GM12878 (cell line): ENCODE measurements at regions not wholly inside any gene's neighbourhood (a gene's known extent, or its start where the extent isn't known, plus 50 kb on each side); places are given as distances from the start of the nearest gene placed in this dataset.

ENCODE experiments used
- HCFC1 ChIP-seq: fragments of 150-350 bp; IDR thresholded peaks from 2 replicates; pipeline ENCODE4 v1.6.1; 2014; ENCODE audit warnings: low read length
- SIN3A ChIP-seq: IDR thresholded peaks from 2 replicates; pipeline ENCODE4 v1.6.1; 2012; ENCODE audit warnings: low read depth, low read length, improper control_type of control experiment
- TF ChIP-seq, protein P1 (sequence below), 3 experiments: IDR thresholded peaks in 2 of 3; conservative IDR thresholded peaks in 1 of 3; 2 replicates each; pipeline ENCODE4 v1.5.1; 2011; ENCODE audit warnings: low read depth in 3 of 3, low read length in 3 of 3, mild to moderate bottlenecking in 3 of 3, control low read depth in 2 of 3, moderate library complexity in 2 of 3, inconsistent platforms in 1 of 3, mixed read lengths in 1 of 3; ENCODE audit not compliant: control insufficient read depth in 2 of 3, insufficient read depth in 1 of 3; ENCODE audit errors: extremely low read depth in 1 of 3

- TF ChIP-seq HCFC1 = no peak
- TF ChIP-seq, protein P1, sequence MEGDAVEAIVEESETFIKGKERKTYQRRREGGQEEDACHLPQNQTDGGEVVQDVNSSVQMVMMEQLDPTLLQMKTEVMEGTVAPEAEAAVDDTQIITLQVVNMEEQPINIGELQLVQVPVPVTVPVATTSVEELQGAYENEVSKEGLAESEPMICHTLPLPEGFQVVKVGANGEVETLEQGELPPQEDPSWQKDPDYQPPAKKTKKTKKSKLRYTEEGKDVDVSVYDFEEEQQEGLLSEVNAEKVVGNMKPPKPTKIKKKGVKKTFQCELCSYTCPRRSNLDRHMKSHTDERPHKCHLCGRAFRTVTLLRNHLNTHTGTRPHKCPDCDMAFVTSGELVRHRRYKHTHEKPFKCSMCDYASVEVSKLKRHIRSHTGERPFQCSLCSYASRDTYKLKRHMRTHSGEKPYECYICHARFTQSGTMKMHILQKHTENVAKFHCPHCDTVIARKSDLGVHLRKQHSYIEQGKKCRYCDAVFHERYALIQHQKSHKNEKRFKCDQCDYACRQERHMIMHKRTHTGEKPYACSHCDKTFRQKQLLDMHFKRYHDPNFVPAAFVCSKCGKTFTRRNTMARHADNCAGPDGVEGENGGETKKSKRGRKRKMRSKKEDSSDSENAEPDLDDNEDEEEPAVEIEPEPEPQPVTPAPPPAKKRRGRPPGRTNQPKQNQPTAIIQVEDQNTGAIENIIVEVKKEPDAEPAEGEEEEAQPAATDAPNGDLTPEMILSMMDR (IDR thresholded peaks at IDR 0.05 in 2 of 3, conservative IDR thresholded peaks at IDR 0.05 in 1 of 3; ENCODE audit: control insufficient read depth in 2 of 3, extremely low read depth in 1 of 3, insufficient read depth in 1 of 3, low read depth in 3 of 3, low read length in 3 of 3) = no peak
- TF ChIP-seq SIN3A = no peak
Measured at GRCh38 chr10:106114656-106115186, 1049.8 kb downstream of the SORCS1 start.
